Naive thymus-derived CD8-positive, alpha-beta T cell (primary cell): ENCODE measurements at regions not wholly inside any gene's neighbourhood (a gene's known extent, or its start where the extent isn't known, plus 50 kb on each side); places are given as distances from the start of the nearest gene placed in this dataset.
A peak's percentile ranks its signal among the peaks of the same experiment; 100 is the strongest.

Experiments used
- ATAC-seq, 2 donors: fragments of 150-1000 bp; cut with Tn5 transposase in 1 of 2; sonication (Bioruptor Pico), chemical (Tn5 transposase) in 1 of 2; 1 replicate in 1 of 2; 2 replicates in 1 of 2; pipeline ENCODE4 v1.10.0; 2021; ENCODE audit warnings: mild to moderate bottlenecking in 2 of 2, moderate library complexity in 2 of 2
- POLR2A ChIA-PET: fragments of 350-600 bp; sonication (Branson Sonifier 250); formaldehyde crosslinking; loops from one replicate; lab custom pipeline; 2021; ENCODE audit warnings: antibody characterized with exemption; lab: Charles Lee
- DNase-seq, 10 donors: peaks; one replicate each; pipeline versions ENCODE4 v3.0.0 to v3.0.0-alpha.2; 2020 to 2022
- H3K27ac Mint-ChIP-seq, 10 donors: one replicate each; pipeline ENCODE4 v1.8.0; 2020 to 2022; ENCODE audit warnings: mild to moderate bottlenecking in 10 of 10, mixed read lengths in 10 of 10, moderate library complexity in 4 of 10, inconsistent platforms in 1 of 10
- H3K27me3 Mint-ChIP-seq, 5 donors: one replicate each; pipeline ENCODE4 v1.8.0; 2021 to 2022; ENCODE audit warnings: mixed read lengths in 5 of 5
- H3K36me3 Mint-ChIP-seq, 3 donors: one replicate each; pipeline ENCODE4 v1.8.0; 2020 to 2022; ENCODE audit warnings: mixed read lengths in 3 of 3, mild to moderate bottlenecking in 2 of 3, inconsistent platforms in 1 of 3
- H3K4me1 Mint-ChIP-seq, 4 donors: one replicate each; pipeline ENCODE4 v1.8.0; 2021 to 2022; ENCODE audit warnings: mixed read lengths in 4 of 4
- H3K4me3 Mint-ChIP-seq, 10 donors: one replicate each; pipeline ENCODE4 v1.8.0; 2020 to 2022; ENCODE audit warnings: mild to moderate bottlenecking in 10 of 10, mixed read lengths in 10 of 10, moderate library complexity in 6 of 10, inconsistent platforms in 1 of 10
- H3K9me3 Mint-ChIP-seq, 9 donors: one replicate each; pipeline ENCODE4 v1.8.0; 2020 to 2022; ENCODE audit warnings: mixed read lengths in 9 of 9, mild to moderate bottlenecking in 3 of 9, inconsistent platforms in 1 of 9, moderate library complexity in 1 of 9

DNA sequence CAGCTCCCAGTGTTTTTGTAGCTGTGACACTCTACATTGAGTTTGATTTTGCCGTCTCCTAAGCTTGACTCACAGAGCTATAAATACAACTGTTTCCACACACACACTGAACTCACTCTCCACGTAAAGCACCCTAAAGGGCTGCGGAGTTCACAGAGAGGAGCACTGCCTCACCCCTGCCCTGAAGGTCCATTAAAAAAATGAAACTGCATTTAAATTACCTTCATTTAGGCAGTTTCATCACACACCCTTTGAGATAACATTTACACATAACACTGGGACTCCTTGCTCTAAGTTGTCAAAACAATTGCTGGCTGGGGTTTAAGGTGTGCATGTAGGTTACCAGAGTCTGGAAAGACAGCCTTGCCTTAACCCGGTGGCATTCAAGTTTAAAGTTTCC, 137.1 kb upstream of the MAGI3 start:
- H3K4me1 Mint-ChIP-seq: no peaks in the 10 kb centered on the region
- H3K27ac Mint-ChIP-seq: peak overlapping the region in 1 of 10 donors; percentile 21
- no peak overlapping the region for H3K4me3 Mint-ChIP-seq
- ATAC-seq: no peak
- POLR2A ChIA-PET: no interaction called here
- H3K9me3 Mint-ChIP-seq: no peaks in the 10 kb centered on the region
- DNase-seq: no peak
- H3K27me3 Mint-ChIP-seq: peaks cover 5 to 31% (median 19%) of the 10 kb centered on the region in 5 donors
- no peaks in the 10 kb centered on the region for H3K36me3 Mint-ChIP-seq

DNA sequence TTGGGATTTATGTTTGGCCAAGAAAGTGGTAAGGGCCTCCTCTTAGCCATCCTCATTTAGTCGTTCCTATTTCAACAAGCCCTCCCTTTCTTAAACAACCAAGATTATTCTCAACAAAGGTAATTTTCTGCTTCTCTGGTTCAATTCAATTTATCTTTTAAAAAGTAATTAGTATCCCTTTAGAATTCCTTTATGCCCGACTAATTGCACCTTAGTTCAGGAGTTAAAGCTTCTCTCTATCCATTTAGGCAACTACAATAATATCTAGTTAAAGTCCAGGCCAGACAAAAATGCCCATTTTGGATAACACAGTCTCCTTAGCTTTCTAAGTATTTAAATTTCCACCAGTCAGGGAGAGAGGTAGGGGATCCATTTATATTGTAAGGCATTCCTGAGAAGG, 136.7 kb upstream of the MAGI3 start:
- Mint-ChIP-seq H3K36me3 (no peaks in the 10 kb centered on the region), H3K27ac (no peak overlapping the region), H3K4me1 (no peaks in the 10 kb centered on the region), H3K4me3 (no peak overlapping the region), H3K9me3 (no peaks in the 10 kb centered on the region), H3K27me3 (peaks cover 5 to 31% (median 19%) of the 10 kb centered on the region in 5 donors)
- no peak for ATAC-seq
- POLR2A ChIA-PET: no interaction called here
- DNase-seq: no peak

DNA sequence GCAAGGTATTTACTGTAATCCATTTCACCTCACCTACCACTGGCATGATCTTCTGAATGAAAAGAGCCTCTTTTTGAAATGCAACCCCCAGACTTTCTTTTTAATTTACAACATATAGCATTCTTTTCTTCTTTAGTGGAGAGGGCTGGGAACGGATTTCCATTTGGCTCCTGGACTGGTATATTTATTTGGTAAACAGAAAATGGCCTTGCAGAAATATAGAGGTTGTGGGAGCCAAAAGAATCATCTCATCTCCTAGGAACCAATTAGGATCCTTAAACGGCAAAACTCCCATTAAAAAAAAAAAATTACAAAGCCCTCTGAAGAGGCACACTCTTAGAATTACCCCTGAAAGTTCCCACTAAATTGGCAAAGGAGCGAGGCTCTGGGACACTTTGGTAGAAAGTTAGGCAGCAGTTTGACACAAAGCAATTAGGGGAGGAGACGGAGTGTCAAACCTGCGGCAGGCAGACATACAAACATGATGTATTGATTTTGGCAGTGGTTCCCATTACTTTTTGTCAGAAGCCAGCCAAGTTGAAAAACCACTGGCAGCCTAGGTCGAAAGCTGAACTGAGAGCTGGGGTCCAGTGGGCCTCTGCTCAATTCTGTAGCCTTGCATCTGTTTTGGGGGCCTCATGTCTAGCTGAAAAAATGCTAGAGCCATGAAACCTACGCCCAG, 135.1 kb upstream of the MAGI3 start:
- ATAC-seq (no peak), DNase-seq (no peak)
- POLR2A ChIA-PET: no interaction called here
- Mint-ChIP-seq H3K27ac (no peak overlapping the region), H3K27me3 (peaks cover 11 to 28% (median 21%) of the 10 kb centered on the region in 5 donors), H3K4me1 (no peaks in the 10 kb centered on the region), H3K36me3 (no peaks in the 10 kb centered on the region), H3K4me3 (no peak overlapping the region), H3K9me3 (no peaks in the 10 kb centered on the region)

DNA sequence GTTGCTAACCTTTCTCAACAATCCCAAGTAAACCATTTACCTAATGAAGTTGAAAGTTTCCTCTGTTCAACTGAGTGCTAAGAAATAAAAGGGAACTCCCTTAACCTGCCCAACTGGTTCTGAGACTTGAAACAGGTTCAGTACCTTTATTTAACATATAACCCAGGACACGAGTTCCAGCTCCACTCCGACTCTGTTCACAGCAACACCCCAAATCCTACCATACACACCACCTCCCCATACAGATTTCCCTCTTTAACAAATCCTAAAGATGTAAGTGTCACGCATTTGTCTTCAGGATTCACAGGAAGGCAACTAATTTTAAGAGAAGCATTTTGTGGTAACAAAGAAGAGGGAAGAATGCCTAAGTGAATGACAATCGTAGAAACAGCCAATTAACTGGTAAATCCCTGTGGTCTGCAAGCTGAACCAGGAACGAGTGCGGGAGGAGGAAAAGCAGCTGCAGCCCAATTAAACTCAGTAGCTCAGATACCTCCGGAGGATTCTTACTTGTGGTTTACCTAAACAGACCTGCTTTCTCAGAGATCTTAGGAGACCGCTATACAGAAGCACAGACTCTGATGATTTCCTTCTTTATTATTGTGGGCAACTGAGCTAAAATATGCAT, 134.5 kb upstream of the MAGI3 start:
- peaks cover 14 to 30% (median 27%) of the 10 kb centered on the region in 5 donors for H3K27me3 Mint-ChIP-seq
- DNase-seq (no peak), ATAC-seq (no peak)
- H3K9me3 Mint-ChIP-seq: no peaks in the 10 kb centered on the region
- H3K4me1 Mint-ChIP-seq: no peaks in the 10 kb centered on the region
- H3K27ac Mint-ChIP-seq: no peak overlapping the region
- no peaks in the 10 kb centered on the region for H3K36me3 Mint-ChIP-seq
- no peak overlapping the region for H3K4me3 Mint-ChIP-seq
- POLR2A ChIA-PET: no interaction called here

DNA sequence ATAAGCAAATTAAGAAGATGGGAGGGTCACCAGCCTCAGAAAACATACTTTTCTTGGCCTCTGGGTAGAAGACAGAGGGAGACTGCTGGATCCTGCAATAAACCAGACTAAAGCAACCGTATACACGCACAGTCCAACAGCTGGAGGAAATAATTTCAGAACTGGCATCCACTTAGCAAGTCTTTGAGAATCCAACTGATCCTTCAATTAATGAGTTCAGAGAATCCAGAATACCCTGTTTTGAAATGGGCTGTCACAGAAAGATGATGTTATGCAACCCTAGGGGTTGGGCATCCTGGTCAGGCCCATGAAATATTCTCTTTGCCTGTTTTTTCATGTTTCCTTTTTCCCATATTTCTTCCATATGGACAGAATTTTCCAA, 134.0 kb upstream of the MAGI3 start:
- no peak overlapping the region for H3K27ac Mint-ChIP-seq
- H3K36me3 Mint-ChIP-seq: no peaks in the 10 kb centered on the region
- H3K9me3 Mint-ChIP-seq: no peaks in the 10 kb centered on the region
- POLR2A ChIA-PET: no interaction called here
- peaks cover 17 to 30% (median 28%) of the 10 kb centered on the region in 5 donors for H3K27me3 Mint-ChIP-seq
- H3K4me1 Mint-ChIP-seq: no peaks in the 10 kb centered on the region
- no peak overlapping the region for H3K4me3 Mint-ChIP-seq
- ATAC-seq (no peak), DNase-seq (no peak)

DNA sequence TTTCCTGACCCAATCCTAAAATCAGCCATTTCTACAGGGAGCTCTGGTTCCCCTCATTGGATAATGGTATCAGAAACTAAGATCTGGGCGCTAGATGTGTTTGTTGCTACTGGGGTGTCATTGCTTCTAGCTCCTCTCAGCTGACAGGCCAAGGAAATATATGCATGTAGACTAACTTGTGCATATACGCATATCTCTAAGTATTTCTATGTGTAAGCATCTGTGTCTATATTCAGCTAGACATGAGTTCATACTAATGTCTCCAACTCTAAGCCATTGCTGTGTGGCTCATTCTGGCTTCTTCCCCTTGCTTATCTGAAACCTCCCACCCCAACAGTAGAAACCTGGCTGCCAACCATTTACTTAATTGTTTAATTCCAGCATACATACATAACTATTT, 130.3 kb upstream of the MAGI3 start:
- Mint-ChIP-seq H3K27me3 (peaks cover 20 to 31% (median 26%) of the 10 kb centered on the region in 5 donors), H3K9me3 (no peaks in the 10 kb centered on the region), H3K27ac (no peak overlapping the region), H3K36me3 (no peaks in the 10 kb centered on the region), H3K4me3 (no peak overlapping the region), H3K4me1 (no peaks in the 10 kb centered on the region)
- ATAC-seq: no peak
- DNase-seq: no peak
- POLR2A ChIA-PET: no interaction called here

DNA sequence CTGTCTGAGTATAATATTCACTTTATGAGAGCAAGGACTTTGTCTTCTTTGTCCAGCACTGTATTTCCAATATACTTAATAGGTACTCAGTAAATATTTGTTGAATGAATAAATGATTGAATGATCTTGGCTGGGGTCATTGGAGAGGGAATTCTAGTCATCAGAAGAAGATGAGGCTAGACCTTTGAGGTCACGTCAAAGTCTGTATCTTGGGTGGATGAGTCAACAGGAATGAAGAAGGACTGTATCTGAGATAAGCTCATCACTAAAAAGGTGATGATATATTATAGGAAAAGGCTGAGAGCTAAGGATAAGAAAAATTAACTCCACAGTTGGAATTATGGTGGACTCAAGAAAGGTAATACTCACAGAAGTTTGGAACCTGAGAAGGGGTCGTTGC, 125.1 kb upstream of the MAGI3 start:
- no peaks in the 10 kb centered on the region for H3K9me3 Mint-ChIP-seq
- H3K27ac Mint-ChIP-seq: no peak overlapping the region
- POLR2A ChIA-PET: no interaction called here
- DNase-seq: no peak
- H3K4me3 Mint-ChIP-seq: no peak overlapping the region
- no peaks in the 10 kb centered on the region for H3K36me3 Mint-ChIP-seq
- H3K27me3 Mint-ChIP-seq: peaks cover 12 to 23% (median 20%) of the 10 kb centered on the region in 5 donors
- no peaks in the 10 kb centered on the region for H3K4me1 Mint-ChIP-seq
- ATAC-seq: no peak

DNA sequence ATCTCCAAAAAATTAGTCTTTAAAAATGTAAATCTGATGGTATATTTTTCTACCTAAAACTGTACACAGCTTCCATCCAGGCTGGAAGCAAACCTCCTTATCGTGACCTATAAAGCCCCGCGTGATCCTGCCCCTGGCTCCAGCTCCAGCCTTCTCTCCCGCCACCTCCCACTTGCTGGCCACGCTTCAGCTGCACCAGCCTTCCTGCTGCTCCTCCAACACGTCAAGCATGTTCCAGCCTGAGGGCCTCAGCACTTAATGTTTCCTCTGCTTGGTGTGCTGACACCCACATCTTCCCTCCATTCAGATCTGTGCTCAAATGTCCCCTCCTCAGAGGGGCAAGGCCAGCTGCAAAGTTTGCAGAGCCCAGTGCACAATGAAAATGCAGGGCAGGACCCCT, 123.5 kb upstream of the MAGI3 start:
- ATAC-seq: no peak
- Mint-ChIP-seq H3K4me1 (no peaks in the 10 kb centered on the region), H3K27ac (no peak overlapping the region), H3K27me3 (peaks cover 6 to 15% (median 12%) of the 10 kb centered on the region in 5 donors), H3K9me3 (no peaks in the 10 kb centered on the region), H3K4me3 (no peak overlapping the region), H3K36me3 (no peaks in the 10 kb centered on the region)
- POLR2A ChIA-PET: no interaction called here
- no peak for DNase-seq

DNA sequence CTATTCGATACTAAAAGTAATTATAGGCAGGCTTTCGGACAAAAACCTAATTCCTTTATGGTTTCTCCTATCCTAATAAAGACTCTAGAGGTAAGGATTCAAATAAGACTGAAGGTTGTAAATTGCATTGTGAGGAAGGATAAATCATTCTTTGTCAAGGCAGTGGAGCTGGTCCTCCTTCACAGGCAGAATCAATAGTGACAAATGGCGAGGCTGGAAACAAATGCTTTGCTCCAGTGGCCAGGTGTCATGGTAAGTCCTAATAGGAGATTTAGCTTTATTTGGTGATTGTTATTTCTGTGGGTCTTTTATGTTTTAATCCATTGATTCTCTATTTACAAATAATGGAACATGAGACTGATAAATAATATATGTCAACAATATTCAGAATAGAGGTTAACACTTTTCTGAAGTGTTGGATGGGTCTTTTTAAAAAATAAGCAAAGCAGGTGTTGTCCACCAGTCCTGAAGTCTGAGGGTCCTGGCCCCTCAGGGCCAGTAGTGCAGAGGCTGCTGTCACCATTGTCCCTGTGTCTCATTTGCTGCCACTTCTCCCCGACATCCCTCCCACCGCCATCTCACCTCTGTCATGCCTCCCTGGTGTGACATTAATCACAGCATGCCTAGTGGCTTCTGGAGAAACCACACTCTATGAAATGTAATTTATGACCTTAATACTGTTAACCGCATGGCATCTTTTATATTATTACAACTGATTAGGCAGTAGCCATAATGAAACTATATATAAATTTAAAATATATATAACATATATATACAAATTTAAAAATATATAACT, 120.9 kb upstream of the MAGI3 start:
- H3K36me3 Mint-ChIP-seq: no peaks in the 10 kb centered on the region
- H3K4me3 Mint-ChIP-seq: no peak overlapping the region
- no peaks in the 10 kb centered on the region for H3K9me3 Mint-ChIP-seq
- no peaks in the 10 kb centered on the region for H3K4me1 Mint-ChIP-seq
- ATAC-seq: no peak
- POLR2A ChIA-PET: no interaction called here
- no peak overlapping the region for H3K27ac Mint-ChIP-seq
- no peak for DNase-seq
- H3K27me3 Mint-ChIP-seq: peaks cover 7 to 13% (median 10%) of the 10 kb centered on the region in 5 donors

DNA sequence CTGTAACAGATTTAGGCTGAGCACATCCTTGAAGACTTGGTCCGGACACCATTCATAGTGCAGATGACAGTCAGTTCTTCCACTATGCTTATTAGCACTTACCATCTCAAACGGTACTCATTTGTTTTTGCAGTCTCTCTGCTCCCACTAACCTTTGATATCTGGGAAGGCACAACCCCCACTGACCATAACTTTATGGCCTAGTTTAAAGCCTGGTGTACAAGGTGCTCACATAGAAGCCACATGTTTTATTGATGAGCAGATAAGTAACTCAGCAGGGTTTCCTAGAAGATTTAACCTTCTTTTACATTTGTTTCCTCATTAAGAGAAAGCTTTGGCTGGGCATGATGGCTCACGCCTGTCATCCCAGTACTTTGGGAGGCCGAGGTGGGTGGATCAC, 119.3 kb upstream of the MAGI3 start:
- no peak for ATAC-seq
- H3K27ac Mint-ChIP-seq: no peak overlapping the region

DNA sequence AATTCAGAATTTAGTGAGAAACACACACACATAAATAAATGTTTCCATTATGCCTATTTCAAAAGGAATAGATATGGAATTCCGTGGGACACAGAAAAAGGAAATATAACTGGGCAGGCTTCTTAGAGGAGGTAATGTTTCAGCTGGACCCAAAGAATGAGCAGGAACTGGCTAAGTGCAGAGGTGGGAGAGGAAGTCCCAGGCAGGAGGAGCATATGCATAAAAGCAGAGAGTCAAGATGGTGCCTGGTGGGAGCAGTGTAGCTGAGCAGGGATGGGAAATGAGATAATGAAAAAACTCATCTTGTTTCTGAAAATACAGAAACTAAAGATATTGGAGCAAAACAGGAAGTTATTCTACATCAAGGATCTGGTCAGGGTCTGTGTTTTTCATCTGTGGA, 115.2 kb upstream of the MAGI3 start:
- Mint-ChIP-seq H3K4me1 (no peaks in the 10 kb centered on the region), H3K27me3 (peaks cover 13 to 41% (median 24%) of the 10 kb centered on the region in 5 donors), H3K36me3 (no peaks in the 10 kb centered on the region), H3K4me3 (no peak overlapping the region), H3K9me3 (no peaks in the 10 kb centered on the region), H3K27ac (no peak overlapping the region)
- POLR2A ChIA-PET: no interaction called here
- DNase-seq (no peak), ATAC-seq (no peak)

More for the DNA sequence above, 119.3 kb upstream of the MAGI3 start:
- POLR2A ChIA-PET: no interaction called here
- Mint-ChIP-seq H3K27me3 (peaks cover 9 to 22% (median 16%) of the 10 kb centered on the region in 5 donors), H3K4me3 (no peak overlapping the region), H3K9me3 (no peaks in the 10 kb centered on the region), H3K4me1 (no peaks in the 10 kb centered on the region), H3K36me3 (no peaks in the 10 kb centered on the region)
- no peak for DNase-seq

DNA sequence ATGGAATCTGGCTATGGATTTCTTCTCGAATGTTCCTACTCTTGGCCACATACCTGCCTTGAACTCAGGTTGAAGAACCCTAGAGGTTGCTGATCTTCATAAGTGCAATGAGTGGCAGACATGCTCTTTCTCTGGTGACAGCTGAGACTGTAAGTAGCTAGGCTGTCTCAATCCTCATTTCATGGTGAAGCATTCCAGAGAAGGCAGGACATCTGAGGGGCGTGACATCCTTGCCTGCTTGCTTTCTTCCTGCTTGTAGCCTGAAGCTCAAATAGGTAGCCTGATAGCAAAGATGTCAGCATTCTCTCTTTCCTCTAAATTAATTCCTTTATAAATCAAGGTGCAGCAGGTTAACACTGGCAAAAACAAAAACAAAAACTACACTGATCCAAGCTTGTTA, 114.6 kb upstream of the MAGI3 start:
- H3K9me3 Mint-ChIP-seq: no peaks in the 10 kb centered on the region
- no peak overlapping the region for H3K4me3 Mint-ChIP-seq
- peaks cover 17 to 48% (median 30%) of the 10 kb centered on the region in 5 donors for H3K27me3 Mint-ChIP-seq
- no peak for ATAC-seq
- H3K36me3 Mint-ChIP-seq: no peaks in the 10 kb centered on the region
- no peak for DNase-seq
- POLR2A ChIA-PET: no interaction called here
- no peak overlapping the region for H3K27ac Mint-ChIP-seq
- H3K4me1 Mint-ChIP-seq: no peaks in the 10 kb centered on the region

DNA sequence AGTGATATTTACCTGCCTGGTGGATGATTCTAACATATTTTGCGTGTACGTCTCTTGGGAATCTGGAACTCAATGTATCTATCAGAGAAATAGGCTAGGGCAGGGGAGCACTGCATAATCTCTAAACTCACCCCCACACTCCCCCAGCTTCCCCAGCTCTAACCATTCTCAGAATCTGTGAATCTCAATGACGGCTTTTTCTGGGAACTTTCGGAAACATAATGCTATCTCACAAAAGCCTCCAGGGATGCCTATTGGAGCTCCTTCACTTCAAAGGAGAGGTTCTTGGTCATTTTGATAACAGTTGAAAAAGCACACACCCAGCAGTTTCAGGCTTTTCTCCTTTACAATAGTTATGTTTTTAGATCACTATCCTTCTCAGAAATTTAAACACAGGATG, 113.8 kb upstream of the MAGI3 start:
- Mint-ChIP-seq H3K27ac (no peak overlapping the region), H3K36me3 (no peaks in the 10 kb centered on the region), H3K4me3 (no peak overlapping the region), H3K4me1 (no peaks in the 10 kb centered on the region), H3K9me3 (no peaks in the 10 kb centered on the region), H3K27me3 (peaks cover 21 to 56% (median 30%) of the 10 kb centered on the region in 5 donors)
- ATAC-seq (no peak), DNase-seq (no peak)
- POLR2A ChIA-PET: no interaction called here
